ENCODE measurements at regions not wholly inside any gene's neighbourhood (a gene's known extent, or its start where the extent isn't known, plus 50 kb on each side); places are given as distances from the start of the nearest gene placed in this dataset.

DNA sequence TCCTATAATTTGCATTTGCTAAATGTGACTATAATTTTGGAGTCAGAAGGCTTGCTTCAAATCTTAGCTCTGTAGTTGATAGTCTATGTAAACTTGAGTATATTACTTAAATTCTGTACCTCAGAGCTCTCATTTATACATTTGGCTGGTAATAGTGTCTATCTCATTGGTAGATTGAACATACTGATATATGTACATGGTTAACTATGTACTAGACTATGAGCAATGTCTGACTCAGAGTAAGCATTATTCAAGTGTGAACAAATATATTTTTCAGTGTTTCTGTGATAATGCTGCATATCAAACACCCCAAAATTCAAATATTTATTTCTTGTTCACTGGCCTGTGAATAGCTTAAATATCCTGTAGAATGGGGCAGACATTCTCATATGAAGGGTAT lies 1568.9 kb upstream of the PABPC4L start:
- no peak for DNase-seq

DNA sequence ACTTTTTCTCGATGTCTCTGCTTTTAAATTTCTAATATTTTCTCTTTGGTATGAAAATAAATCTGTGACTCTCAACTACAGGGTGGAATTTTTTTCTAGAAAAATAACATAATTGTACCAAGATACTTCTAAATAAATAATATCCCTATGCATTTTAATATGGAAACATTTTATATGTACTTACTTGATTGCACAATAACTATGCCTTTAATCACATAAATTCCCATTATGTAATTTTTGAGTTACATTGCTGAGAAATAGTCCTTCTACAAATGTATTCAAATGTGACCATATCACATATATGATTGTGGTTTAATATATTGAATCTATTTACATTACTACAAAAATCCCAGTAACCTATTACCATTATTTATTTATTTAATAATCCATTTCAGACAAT lies 1543.3 kb upstream of the PABPC4L start:
- DNase-seq, result no peak

- no peak for DNase-seq
These were observed 1540.0 kb upstream of the PABPC4L start for GRCh38 chr4:135741583-135741982.

GRCh38 chr4:135739354-135739753 lies 1537.8 kb upstream of the PABPC4L start:
- DNase-seq, result no peak

GRCh38 chr4:135735512-135735911 lies 1533.9 kb upstream of the PABPC4L start:
- DNase-seq, result no peak

GRCh38 chr4:135732448-135732847 lies 1530.9 kb upstream of the PABPC4L start:
- no peak for DNase-seq

DNA sequence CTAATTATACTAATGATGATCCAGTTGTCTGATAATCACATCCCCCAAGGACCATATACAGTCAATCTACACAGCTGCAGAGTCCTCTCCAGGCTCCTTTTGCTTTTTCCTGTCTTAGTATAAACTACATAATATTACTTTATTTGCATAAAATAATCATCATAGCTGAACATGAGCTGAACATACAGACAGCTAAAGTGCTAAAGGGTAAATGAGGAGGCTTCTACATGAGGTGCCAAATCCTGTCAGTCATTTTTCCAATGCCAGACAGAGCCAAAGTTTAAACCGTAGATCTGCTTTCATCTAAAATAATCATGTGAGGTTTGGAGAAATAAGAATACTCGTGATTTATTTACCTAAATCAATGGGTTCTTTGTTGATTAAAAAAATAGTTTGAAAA lies 1530.1 kb upstream of the PABPC4L start:
- DNase-seq, result no peak

DNA sequence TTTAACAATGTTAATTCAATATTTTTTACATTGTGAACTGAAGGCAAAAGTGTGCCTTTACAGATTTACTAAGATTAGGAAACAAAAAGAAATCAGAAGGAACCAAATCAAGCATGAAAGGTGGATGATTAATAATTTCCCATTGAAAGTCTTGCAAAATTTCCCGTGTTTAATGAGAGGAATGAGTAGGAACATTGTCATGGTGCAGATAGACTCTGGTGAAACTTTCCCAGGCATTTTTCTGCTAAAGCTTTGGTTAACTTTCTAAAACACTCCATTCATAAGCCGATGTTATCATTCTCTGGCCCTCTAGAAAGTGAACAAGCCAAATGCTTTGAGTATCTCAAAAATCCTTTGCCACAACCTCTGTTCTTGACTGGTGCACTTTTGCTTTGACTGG lies 1522.8 kb upstream of the PABPC4L start:
- no peak for DNase-seq

DNA sequence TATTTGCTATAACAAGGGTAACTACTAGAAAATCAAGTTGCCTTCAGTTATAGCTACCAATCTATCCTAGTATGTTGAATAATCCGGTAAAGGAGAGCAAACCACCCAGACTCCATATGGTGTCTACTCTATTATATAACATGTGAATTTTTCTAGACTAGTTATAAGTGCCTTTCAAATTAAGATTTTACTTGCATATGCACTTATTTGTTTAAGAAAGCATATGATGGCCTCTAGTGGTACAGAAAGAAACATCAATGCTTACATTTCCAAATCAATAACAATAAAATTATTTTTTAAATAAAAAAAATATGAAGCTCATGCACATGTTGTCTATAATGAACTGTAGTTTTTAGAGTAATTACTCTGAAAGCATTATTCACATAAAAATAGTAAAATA lies 1516.4 kb upstream of the PABPC4L start:
- no peak for DNase-seq

- DNase-seq, result no peak
These were observed 1503.8 kb upstream of the PABPC4L start for GRCh38 chr4:135705343-135705742.

GRCh38 chr4:135694066-135694465 lies 1492.5 kb upstream of the PABPC4L start:
- DNase-seq, result no peak

GRCh38 chr4:135684001-135684400 lies 1482.4 kb upstream of the PABPC4L start:
- no peak for DNase-seq

DNA sequence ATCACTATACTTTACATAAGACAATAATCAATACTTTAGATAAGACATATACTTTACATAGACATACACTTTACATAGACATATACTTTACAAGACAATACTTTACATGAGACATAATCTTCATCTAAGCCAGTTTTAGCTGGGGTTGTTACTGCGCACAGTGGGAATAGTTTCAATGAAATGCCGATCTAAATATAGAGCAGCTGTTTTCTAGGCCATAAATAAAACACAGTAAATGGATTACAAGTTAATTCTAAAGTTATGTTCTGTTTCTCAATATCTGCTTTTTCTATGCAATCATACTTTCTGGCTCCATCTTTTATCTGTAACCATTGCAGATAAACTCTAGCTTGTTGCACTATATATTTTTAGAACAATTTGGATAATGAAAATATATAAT lies 1470.6 kb upstream of the PABPC4L start:
- no peak for DNase-seq

DNA sequence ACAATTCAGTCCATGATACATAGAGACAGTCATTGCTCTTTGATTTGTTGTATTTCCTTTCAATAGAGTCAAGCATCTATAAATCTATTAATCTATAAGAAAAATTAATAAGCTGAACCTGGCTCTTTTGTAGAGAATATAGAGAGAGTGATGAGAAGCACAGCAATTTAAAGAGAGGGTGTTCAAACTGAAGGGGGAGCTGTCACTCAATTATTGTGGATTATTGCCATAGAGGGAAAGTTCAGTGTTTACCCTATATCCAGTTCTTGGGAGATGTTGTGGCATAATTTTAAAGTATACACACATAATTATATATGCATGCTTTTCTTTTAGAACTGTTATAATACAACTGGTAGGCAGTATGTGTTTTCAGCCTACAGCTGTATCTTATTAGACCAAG lies 1469.0 kb upstream of the PABPC4L start:
- no peak for DNase-seq

Data from CD4-positive, alpha-beta T cell treated with Interleukin-12 subunit alpha and Interleukin-12 subunit beta, for 1 hour (primary cell).